T-helper 1 cell treated with Interleukin-12 subunit alpha and Interleukin-12 subunit beta and Interleukin-4 antibody, amounts not matched to agents 30 μg/mL and 1 μg/mL, for 36 hours (primary cell): ENCODE measurements at regions not wholly inside any gene's neighbourhood (a gene's known extent, or its start where the extent isn't known, plus 50 kb on each side); places are given as distances from the start of the nearest gene placed in this dataset.

ENCODE experiments used
- H3K27ac Mint-ChIP-seq: one replicate; pipeline ENCODE4 v1.8.0; 2021; ENCODE audit warnings: mild to moderate bottlenecking, mixed read lengths
- H3K27me3 Mint-ChIP-seq: one replicate; pipeline ENCODE4 v1.8.0; 2021; ENCODE audit warnings: low read depth, mixed read lengths
- H3K36me3 Mint-ChIP-seq: one replicate; pipeline ENCODE4 v1.8.0; 2021; ENCODE audit warnings: low read depth, mixed read lengths
- H3K4me1 Mint-ChIP-seq: one replicate; pipeline ENCODE4 v1.8.0; 2021; ENCODE audit warnings: low read depth, mixed read lengths
- H3K4me3 Mint-ChIP-seq: one replicate; pipeline ENCODE4 v1.8.0; 2021; ENCODE audit warnings: mild to moderate bottlenecking, moderate library complexity, mixed read lengths
- H3K9me3 Mint-ChIP-seq: one replicate; pipeline ENCODE4 v1.8.0; 2021; ENCODE audit warnings: mixed read lengths

- no peaks in the 10 kb centered on the region for H3K9me3 Mint-ChIP-seq
- H3K4me1 Mint-ChIP-seq: no peaks in the 10 kb centered on the region
- no peaks in the 10 kb centered on the region for H3K36me3 Mint-ChIP-seq
- no peak overlapping the region for H3K27ac Mint-ChIP-seq
- no peaks in the 10 kb centered on the region for H3K27me3 Mint-ChIP-seq
- no peak overlapping the region for H3K4me3 Mint-ChIP-seq
Observed at GRCh38 chr17:33481652-33482051, 188.6 kb upstream of the ASIC2 start.

- H3K27me3 Mint-ChIP-seq: no peaks in the 10 kb centered on the region
- no peak overlapping the region for H3K27ac Mint-ChIP-seq
- H3K4me3 Mint-ChIP-seq: no peak overlapping the region
- no peaks in the 10 kb centered on the region for H3K9me3 Mint-ChIP-seq
- H3K36me3 Mint-ChIP-seq: no peaks in the 10 kb centered on the region
- H3K4me1 Mint-ChIP-seq: no peaks in the 10 kb centered on the region
Observed at GRCh38 chr17:33482636-33483035, 189.5 kb upstream of the ASIC2 start.

GRCh38 chr17:33484559-33484958 is 191.5 kb upstream of the ASIC2 start:
- H3K27ac Mint-ChIP-seq: no peak overlapping the region
- no peaks in the 10 kb centered on the region for H3K27me3 Mint-ChIP-seq
- no peaks in the 10 kb centered on the region for H3K9me3 Mint-ChIP-seq
- H3K36me3 Mint-ChIP-seq: no peaks in the 10 kb centered on the region
- no peak overlapping the region for H3K4me3 Mint-ChIP-seq
- H3K4me1 Mint-ChIP-seq: no peaks in the 10 kb centered on the region

GRCh38 chr17:33486135-33486885 is 193.2 kb upstream of the ASIC2 start:
- Mint-ChIP-seq H3K27ac (no peak overlapping the region), H3K36me3 (no peaks in the 10 kb centered on the region), H3K4me1 (no peaks in the 10 kb centered on the region), H3K27me3 (no peaks in the 10 kb centered on the region), H3K9me3 (no peaks in the 10 kb centered on the region), H3K4me3 (no peak overlapping the region)

- H3K4me3 Mint-ChIP-seq: no peak overlapping the region
- H3K9me3 Mint-ChIP-seq: no peaks in the 10 kb centered on the region
- H3K27me3 Mint-ChIP-seq: no peaks in the 10 kb centered on the region
- no peaks in the 10 kb centered on the region for H3K36me3 Mint-ChIP-seq
- no peak overlapping the region for H3K27ac Mint-ChIP-seq
- no peaks in the 10 kb centered on the region for H3K4me1 Mint-ChIP-seq
Observed at GRCh38 chr17:33487187-33487879, 194.2 kb upstream of the ASIC2 start.

GRCh38 chr17:33491871-33492481 is 198.9 kb upstream of the ASIC2 start:
- Mint-ChIP-seq H3K27me3 (no peaks in the 10 kb centered on the region), H3K36me3 (no peaks in the 10 kb centered on the region), H3K4me1 (no peaks in the 10 kb centered on the region), H3K27ac (no peak overlapping the region), H3K9me3 (no peaks in the 10 kb centered on the region), H3K4me3 (no peak overlapping the region)

GRCh38 chr17:33492731-33493265 is 199.7 kb upstream of the ASIC2 start:
- Mint-ChIP-seq H3K27ac (no peak overlapping the region), H3K4me3 (no peak overlapping the region), H3K27me3 (no peaks in the 10 kb centered on the region), H3K4me1 (no peaks in the 10 kb centered on the region), H3K9me3 (no peaks in the 10 kb centered on the region), H3K36me3 (no peaks in the 10 kb centered on the region)

- H3K4me3 Mint-ChIP-seq: no peak overlapping the region
- no peak overlapping the region for H3K27ac Mint-ChIP-seq
- H3K4me1 Mint-ChIP-seq: no peaks in the 10 kb centered on the region
- H3K36me3 Mint-ChIP-seq: no peaks in the 10 kb centered on the region
- no peaks in the 10 kb centered on the region for H3K27me3 Mint-ChIP-seq
- H3K9me3 Mint-ChIP-seq: no peaks in the 10 kb centered on the region
Observed at GRCh38 chr17:33493566-33493965, 200.5 kb upstream of the ASIC2 start.

- Mint-ChIP-seq H3K27ac (no peak overlapping the region), H3K36me3 (no peaks in the 10 kb centered on the region), H3K4me3 (no peak overlapping the region), H3K27me3 (no peaks in the 10 kb centered on the region), H3K9me3 (no peaks in the 10 kb centered on the region), H3K4me1 (no peaks in the 10 kb centered on the region)
Observed at GRCh38 chr17:33494151-33494550, 201.1 kb upstream of the ASIC2 start.

- H3K27me3 Mint-ChIP-seq: no peaks in the 10 kb centered on the region
- H3K4me3 Mint-ChIP-seq: no peak overlapping the region
- H3K27ac Mint-ChIP-seq: no peak overlapping the region
- no peaks in the 10 kb centered on the region for H3K36me3 Mint-ChIP-seq
- H3K9me3 Mint-ChIP-seq: no peaks in the 10 kb centered on the region
- no peaks in the 10 kb centered on the region for H3K4me1 Mint-ChIP-seq
Observed at GRCh38 chr17:33497623-33498022, 204.5 kb upstream of the ASIC2 start.

GRCh38 chr17:33498069-33498468 is 205.0 kb upstream of the ASIC2 start:
- H3K27me3 Mint-ChIP-seq: no peaks in the 10 kb centered on the region
- H3K27ac Mint-ChIP-seq: no peak overlapping the region
- H3K9me3 Mint-ChIP-seq: no peaks in the 10 kb centered on the region
- no peaks in the 10 kb centered on the region for H3K4me1 Mint-ChIP-seq
- no peaks in the 10 kb centered on the region for H3K36me3 Mint-ChIP-seq
- H3K4me3 Mint-ChIP-seq: no peak overlapping the region

- Mint-ChIP-seq H3K36me3 (no peaks in the 10 kb centered on the region), H3K4me1 (no peaks in the 10 kb centered on the region), H3K27me3 (peaks cover 3% of the 10 kb centered on the region), H3K4me3 (no peak overlapping the region), H3K27ac (no peak overlapping the region), H3K9me3 (no peaks in the 10 kb centered on the region)
Observed at GRCh38 chr17:33499040-33499439, 205.9 kb upstream of the ASIC2 start.

GRCh38 chr17:33500151-33500550 is 207.1 kb upstream of the ASIC2 start:
- H3K4me3 Mint-ChIP-seq: no peak overlapping the region
- no peak overlapping the region for H3K27ac Mint-ChIP-seq
- H3K27me3 Mint-ChIP-seq: peaks cover 3% of the 10 kb centered on the region
- H3K4me1 Mint-ChIP-seq: no peaks in the 10 kb centered on the region
- no peaks in the 10 kb centered on the region for H3K36me3 Mint-ChIP-seq
- H3K9me3 Mint-ChIP-seq: no peaks in the 10 kb centered on the region

GRCh38 chr17:33501185-33501584 is 208.1 kb upstream of the ASIC2 start:
- H3K4me3 Mint-ChIP-seq: no peak overlapping the region
- H3K9me3 Mint-ChIP-seq: no peaks in the 10 kb centered on the region
- H3K36me3 Mint-ChIP-seq: no peaks in the 10 kb centered on the region

GRCh38 chr17:33504571-33504970 is 211.5 kb upstream of the ASIC2 start:
- Mint-ChIP-seq H3K4me3 (no peak overlapping the region), H3K27me3 (peaks cover 15% of the 10 kb centered on the region), H3K36me3 (no peaks in the 10 kb centered on the region), H3K27ac (no peak overlapping the region), H3K4me1 (peaks cover 3% of the 10 kb centered on the region), H3K9me3 (no peaks in the 10 kb centered on the region)

More at GRCh38 chr17:33501185-33501584, 208.1 kb upstream of the ASIC2 start:
- Mint-ChIP-seq H3K27me3 (peaks cover 3% of the 10 kb centered on the region), H3K27ac (no peak overlapping the region), H3K4me1 (no peaks in the 10 kb centered on the region)
